Choroid plexus epithelial cell (primary cell): ENCODE measurements at regions not wholly inside any gene's neighbourhood (a gene's known extent, or its start where the extent isn't known, plus 50 kb on each side); places are given as distances from the start of the nearest gene placed in this dataset.
A peak's percentile ranks its signal among the peaks of the same experiment; 100 is the strongest.

ENCODE experiments used
- DNase-seq: peaks from one replicate; pipeline ENCODE4 v3.0.0-alpha.2; 2010; ENCODE audit warnings: low read depth
- H3K4me3 ChIP-seq: 2 replicates; pipeline ENCODE4 v1.5.1; 2011; ENCODE audit warnings: low read depth, mild to moderate bottlenecking, control low read depth, low read length, moderate library complexity
- TF ChIP-seq, protein P1 (sequence below): conservative IDR thresholded peaks from 2 replicates; pipeline ENCODE4 v1.5.1; 2011; ENCODE audit warnings: low read depth, mild to moderate bottlenecking, control low read depth, inconsistent platforms, low read length, moderate library complexity

DNA sequence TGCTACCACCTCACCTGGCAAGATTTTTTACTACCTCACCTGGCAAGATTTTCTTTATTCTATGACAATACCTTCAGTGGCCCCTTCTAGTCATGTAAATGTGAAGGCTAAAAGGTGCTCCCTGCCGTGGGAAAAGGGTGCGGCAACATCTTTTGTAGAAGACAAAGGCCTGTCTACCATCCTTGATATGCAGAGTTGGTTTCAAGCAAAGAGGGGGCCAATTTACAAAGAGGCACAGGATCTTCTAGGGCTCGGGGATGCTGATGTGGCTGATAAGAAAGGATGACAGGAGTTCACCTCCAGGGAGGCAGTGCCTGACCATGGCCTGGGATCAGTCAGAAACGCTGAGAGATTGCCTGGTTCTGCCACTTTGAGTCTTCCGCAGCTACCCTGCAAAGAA lies 165.4 kb upstream of the SLC1A4 start:
- DNase-seq = no peak
- TF ChIP-seq, protein P1, sequence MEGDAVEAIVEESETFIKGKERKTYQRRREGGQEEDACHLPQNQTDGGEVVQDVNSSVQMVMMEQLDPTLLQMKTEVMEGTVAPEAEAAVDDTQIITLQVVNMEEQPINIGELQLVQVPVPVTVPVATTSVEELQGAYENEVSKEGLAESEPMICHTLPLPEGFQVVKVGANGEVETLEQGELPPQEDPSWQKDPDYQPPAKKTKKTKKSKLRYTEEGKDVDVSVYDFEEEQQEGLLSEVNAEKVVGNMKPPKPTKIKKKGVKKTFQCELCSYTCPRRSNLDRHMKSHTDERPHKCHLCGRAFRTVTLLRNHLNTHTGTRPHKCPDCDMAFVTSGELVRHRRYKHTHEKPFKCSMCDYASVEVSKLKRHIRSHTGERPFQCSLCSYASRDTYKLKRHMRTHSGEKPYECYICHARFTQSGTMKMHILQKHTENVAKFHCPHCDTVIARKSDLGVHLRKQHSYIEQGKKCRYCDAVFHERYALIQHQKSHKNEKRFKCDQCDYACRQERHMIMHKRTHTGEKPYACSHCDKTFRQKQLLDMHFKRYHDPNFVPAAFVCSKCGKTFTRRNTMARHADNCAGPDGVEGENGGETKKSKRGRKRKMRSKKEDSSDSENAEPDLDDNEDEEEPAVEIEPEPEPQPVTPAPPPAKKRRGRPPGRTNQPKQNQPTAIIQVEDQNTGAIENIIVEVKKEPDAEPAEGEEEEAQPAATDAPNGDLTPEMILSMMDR = no peak
- no peak overlapping the region for H3K4me3 ChIP-seq

DNA sequence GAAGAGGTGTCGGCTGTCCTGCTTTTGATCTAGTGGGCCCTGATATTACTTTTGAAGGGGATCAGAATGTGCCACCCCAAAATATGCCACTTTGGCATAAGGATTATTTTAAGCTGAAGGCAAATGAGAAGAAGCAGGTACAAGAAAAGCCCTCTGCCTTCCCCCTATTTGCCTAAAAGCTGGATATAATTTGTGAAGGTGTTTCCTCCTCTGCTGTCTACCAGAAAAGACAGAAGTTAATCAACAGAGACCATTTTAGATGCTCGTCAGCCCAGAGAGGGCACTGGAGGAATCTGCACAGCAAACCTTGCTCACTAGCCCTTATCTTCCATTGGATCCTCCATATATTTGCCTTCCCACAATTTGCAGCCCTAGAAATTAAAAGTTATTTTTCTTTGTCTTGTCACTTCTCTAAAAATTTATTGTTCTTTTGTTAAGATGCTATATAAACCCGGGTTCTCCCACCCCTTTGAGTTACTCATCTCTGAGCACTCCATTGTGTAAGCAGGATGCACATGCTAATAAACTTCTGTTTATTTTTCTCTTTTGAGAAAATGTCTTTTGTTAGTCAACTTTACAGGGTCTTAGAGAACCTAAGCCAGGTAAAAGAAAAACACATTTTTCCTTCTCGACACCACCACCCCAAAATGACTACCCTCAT lies 163.2 kb upstream of the SLC1A4 start:
- TF ChIP-seq, protein P1 = no peak
- no peak for DNase-seq
- no peak overlapping the region for H3K4me3 ChIP-seq

DNA sequence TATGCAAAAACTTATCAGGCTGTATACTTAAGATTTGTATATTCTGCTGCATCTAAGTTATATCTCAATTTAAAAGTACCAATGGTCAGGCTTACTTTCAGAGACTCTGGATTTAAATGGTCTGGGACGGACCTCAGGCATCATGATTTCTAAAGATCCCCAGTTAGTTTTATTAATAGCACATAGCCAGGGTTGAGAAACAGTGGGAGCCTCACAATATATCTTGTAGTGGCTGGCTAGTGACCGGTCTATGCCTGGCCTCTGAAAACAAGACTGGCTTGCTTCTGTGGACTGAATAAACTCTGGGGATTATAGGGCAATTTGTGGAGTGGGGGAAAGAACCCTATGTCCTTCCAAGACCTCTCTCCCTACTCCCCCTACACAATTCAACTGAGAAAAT lies 162.5 kb upstream of the SLC1A4 start:
- TF ChIP-seq, protein P1 = no peak
- DNase-seq = no peak

DNA sequence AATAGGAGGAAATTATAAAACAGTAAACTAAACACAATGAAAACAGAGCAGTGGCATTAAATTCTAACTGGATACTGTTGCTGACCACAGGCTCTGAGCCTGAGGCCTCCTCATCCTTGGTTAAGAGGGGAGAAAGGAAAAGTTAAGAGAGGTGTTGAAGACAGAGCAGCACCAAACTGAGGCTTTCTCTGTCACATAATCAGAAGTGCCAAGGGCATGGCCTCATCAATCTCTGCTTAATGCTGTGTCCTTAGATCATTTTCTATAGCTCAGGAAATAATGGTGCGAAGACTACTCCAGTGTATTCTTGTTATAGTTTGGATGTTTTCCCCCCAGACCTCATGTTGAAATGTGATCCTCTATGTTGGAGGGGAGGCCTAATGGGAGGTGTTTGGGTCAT lies 160.9 kb upstream of the SLC1A4 start:
- no peak overlapping the region for H3K4me3 ChIP-seq
- TF ChIP-seq, protein P1 = no peak
- DNase-seq = no peak

More for the DNA sequence above, 162.5 kb upstream of the SLC1A4 start:
- no peak overlapping the region for H3K4me3 ChIP-seq

DNA sequence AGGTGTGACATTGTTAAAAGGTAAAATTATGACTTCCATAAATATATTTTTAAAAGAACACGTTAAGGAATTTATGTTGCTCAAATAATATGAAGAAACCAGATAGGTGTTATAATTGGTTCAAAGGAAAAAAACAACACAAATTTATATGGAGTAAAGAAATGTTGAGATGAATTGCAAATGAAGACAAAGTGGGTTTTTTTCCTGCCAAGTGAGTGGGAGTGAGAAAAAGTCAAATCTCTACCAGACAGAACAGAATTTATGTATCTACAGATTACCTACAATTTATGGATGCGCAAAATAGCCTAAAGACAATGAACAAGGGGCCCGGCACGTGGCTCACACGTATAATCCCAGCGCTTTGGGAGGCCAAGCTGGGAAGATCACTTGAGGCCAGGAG lies 159.7 kb upstream of the SLC1A4 start:
- DNase-seq = no peak
- TF ChIP-seq, protein P1 = no peak
- no peak overlapping the region for H3K4me3 ChIP-seq

DNA sequence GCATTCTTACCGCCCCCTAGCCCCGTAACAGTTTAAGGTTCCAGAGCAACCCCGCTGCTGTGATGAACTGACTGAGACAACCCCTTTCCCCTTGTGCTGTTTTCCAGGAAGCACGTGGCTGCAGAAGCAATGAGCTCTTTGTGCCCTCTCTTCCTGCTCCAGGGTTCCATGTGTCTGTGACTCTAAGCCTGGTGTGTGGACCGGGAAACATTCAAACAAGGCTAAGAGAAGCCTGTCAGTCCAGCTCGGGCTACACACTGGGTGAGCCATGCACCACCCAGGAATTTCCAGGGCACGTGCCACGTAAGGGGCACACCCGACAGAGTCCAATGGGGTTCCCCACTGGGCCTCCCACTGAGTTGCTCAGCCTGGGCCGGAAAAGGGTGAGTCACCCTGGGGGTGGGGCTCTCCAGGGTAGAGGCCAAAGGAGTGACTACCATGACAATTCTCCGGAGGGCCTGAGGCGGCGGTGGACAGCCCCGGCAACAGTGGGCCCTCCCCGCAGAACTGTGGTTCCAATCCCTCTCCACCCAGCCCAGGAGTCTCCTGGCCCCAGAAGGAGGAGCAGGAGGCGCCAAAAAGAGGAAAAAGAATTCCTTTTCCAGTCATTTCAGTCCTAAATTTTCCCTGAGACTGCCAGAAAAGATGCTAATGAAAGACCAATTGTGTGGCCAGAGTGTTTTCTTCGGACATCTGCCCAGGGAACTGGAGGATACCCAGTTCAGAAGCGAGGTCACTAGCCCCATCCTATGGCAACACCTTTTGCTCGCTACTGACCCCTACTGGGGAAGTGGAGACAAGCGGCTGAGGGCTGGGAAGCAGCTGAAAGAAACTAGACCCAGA lies 157.8 kb upstream of the SLC1A4 start:
- DNase-seq = peak; percentile 91
- TF ChIP-seq, protein P1 = peak; percentile 96
- H3K4me3 ChIP-seq = no peak overlapping the region

DNA sequence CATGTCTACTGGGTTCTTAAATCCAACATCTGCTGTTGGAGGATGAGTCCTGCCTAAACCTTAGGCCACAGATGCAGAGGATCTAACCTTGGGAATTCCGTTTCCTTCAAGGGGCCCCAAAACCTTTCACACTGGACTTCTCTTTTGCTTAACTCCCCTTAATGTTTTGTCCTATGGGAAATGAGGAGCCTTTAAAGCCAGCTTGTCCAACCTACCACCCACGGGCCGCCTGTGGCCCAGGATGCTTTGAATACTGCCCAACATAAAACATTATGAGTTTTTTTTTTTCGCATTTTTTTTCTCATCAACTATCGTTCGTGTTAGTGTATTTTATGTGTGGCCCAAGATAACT lies 157.2 kb upstream of the SLC1A4 start:
- no peak for DNase-seq
- TF ChIP-seq, protein P1 = no peak
- no peak overlapping the region for H3K4me3 ChIP-seq
